Ectodermal cell (in vitro differentiated cells): ENCODE measurements at regions not wholly inside any gene's neighbourhood (a gene's known extent, or its start where the extent isn't known, plus 50 kb on each side); places are given as distances from the start of the nearest gene placed in this dataset.

Source experiments
- H3K27ac ChIP-seq: 2 replicates; pipeline ENCODE4 v1.7.0; 2013; ENCODE audit warnings: mild to moderate bottlenecking, low read depth, low read length; ENCODE audit not compliant: insufficient read depth, poor library complexity, severe bottlenecking
- H3K27me3 ChIP-seq: 2 replicates; pipeline ENCODE4 v1.7.0; 2013; ENCODE audit warnings: mild to moderate bottlenecking, low read length; ENCODE audit not compliant: insufficient read depth, control insufficient read depth, poor library complexity, severe bottlenecking
- H3K36me3 ChIP-seq: one replicate; pipeline ENCODE4 v1.7.0; 2013; ENCODE audit warnings: low read length; ENCODE audit not compliant: control insufficient read depth, insufficient read depth
- H3K4me1 ChIP-seq: one replicate; pipeline ENCODE4 v1.7.0; 2013; ENCODE audit warnings: low read length; ENCODE audit not compliant: control insufficient read depth, insufficient read depth
- H3K4me3 ChIP-seq: 2 replicates; pipeline ENCODE4 v1.7.0; 2013; ENCODE audit warnings: low read depth, low read length, control low read depth; ENCODE audit not compliant: insufficient read depth
- H3K9me3 ChIP-seq: 2 replicates; pipeline ENCODE4 v1.7.0; 2013; ENCODE audit warnings: mild to moderate bottlenecking, low read length, moderate library complexity; ENCODE audit not compliant: control insufficient read depth
- WGBS, 2 experiments: methylation state at CpG; one replicate each; pipeline ENCODE4 v1.1.7; 2013; ENCODE audit warnings: missing lambda C conversion rate in 2 of 2; 5-methylcytosine and 5-hydroxymethylcytosine counted together

DNA sequence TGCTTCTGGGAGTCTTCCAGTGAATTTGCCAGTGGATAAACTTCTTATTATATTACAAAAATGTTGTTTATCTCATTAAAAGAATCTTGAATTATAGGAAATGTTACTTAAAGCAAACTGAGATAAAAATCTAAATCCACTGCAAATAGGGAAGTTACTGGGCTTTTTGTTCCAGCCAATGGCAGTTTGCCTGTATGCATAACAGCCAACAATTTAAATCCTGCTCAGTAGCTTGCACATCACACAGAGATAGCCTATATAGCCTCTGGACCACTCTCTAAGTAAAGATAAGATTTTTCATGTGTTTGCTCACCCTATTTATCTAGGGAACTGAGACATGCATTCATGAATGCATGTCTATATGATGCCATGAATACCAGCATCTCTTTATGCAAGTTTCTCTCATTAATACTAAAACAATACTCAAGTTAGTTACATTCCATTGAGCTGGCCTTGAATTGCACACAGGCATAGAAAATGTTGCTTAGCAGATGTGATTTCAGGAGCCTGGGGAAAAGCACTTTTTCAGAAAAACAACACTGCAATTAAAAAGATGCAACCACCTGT lies 92.1 kb upstream of the GPR149 start:
- Histone ChIP-seq H3K27ac (no peak overlapping the region), H3K36me3 (no peaks in the 10 kb centered on the region), H3K4me3 (no peak overlapping the region), H3K9me3 (no peaks in the 10 kb centered on the region), H3K27me3 (no peaks in the 10 kb centered on the region), H3K4me1 (no peaks in the 10 kb centered on the region)

DNA sequence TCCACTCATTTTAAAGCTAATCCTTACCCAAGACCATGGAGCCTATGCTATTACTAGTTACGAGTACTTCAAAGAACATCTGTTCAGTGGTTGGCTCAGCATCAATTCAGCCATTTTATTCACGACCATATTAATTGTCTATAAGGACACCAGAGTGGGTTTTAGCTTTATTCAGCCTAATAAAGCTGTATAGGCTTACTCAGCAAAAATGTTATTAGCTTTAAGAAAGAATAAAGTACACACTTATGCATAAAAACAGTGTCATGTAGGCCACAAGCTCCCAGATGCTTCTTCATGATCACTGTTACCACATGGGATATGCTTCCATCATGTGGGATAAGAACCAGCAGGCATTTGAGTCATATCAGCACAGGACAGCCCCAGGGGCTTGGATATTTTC lies 87.4 kb upstream of the GPR149 start:
- Histone ChIP-seq H3K9me3 (no peaks in the 10 kb centered on the region), H3K4me1 (no peaks in the 10 kb centered on the region), H3K36me3 (no peaks in the 10 kb centered on the region), H3K4me3 (no peak overlapping the region), H3K27me3 (no peaks in the 10 kb centered on the region), H3K27ac (no peak overlapping the region)
- 68 to 91% methylated on average over 2 of the region's 2 CpGs for WGBS, 2 experiments

DNA sequence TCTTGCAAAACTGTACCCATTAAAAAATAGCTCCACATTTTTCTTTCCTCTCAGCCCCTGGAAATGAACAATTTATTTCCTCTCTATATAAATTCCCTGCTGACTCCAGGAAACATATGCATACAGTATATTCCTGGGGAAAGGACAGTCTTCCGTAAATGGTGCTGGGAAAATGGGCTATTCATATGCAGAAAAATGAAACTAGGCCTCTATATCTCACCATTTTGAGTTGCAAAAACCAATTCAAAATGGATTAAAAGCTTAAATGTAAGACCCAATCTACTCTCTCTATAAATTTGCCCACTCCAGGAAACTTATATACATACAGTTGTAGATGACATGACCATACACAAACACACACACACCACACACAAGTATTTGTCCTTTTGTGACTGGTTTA lies 85.9 kb upstream of the GPR149 start:
- Histone ChIP-seq H3K27me3 (no peaks in the 10 kb centered on the region), H3K4me3 (no peak overlapping the region), H3K27ac (no peak overlapping the region), H3K36me3 (no peaks in the 10 kb centered on the region), H3K9me3 (no peaks in the 10 kb centered on the region), H3K4me1 (no peaks in the 10 kb centered on the region)
- 90 to 100% methylated on average over 1 of the region's 1 CpG for WGBS, 2 experiments

DNA sequence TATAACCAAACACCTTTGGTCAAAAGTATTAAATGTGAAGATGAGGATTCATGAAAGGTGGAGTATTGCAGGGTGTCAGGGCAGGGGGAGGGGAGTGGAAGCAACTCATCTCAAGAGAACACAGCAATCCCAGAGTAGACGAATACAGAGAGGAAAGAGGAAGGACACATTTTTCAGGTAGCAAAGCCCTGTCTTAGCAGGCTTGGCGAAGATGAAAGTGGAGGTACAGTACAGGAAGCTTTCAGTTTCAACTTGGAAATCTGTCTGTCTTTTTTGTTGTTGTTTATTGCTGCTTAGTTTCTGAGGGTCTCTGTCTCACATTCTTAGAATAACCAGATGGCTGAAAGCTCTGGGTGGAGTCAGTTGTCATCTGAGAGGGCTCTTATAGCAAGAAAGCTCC lies 80.8 kb upstream of the GPR149 start:
- no peaks in the 10 kb centered on the region for H3K36me3 ChIP-seq
- H3K9me3 ChIP-seq, result no peaks in the 10 kb centered on the region
- 66 to 67% methylated on average over 2 of the region's 2 CpGs for WGBS, 2 experiments
- H3K4me3 ChIP-seq, result no peak overlapping the region
- H3K4me1 ChIP-seq, result no peaks in the 10 kb centered on the region
- H3K27ac ChIP-seq, result no peak overlapping the region
- no peaks in the 10 kb centered on the region for H3K27me3 ChIP-seq

- Histone ChIP-seq H3K4me1 (no peaks in the 10 kb centered on the region), H3K36me3 (no peaks in the 10 kb centered on the region), H3K9me3 (no peaks in the 10 kb centered on the region), H3K27me3 (no peaks in the 10 kb centered on the region), H3K4me3 (no peak overlapping the region), H3K27ac (no peak overlapping the region)
- WGBS, 2 experiments, result 87 to 100% methylated on average over 2 of the region's 2 CpGs
Measured at GRCh38 chr3:154507727-154508126, 77.7 kb upstream of the GPR149 start.

GRCh38 chr3:154496978-154497377 lies 67.0 kb upstream of the GPR149 start:
- Histone ChIP-seq H3K27ac (no peak overlapping the region), H3K36me3 (no peaks in the 10 kb centered on the region), H3K4me3 (no peak overlapping the region), H3K4me1 (no peaks in the 10 kb centered on the region), H3K9me3 (no peaks in the 10 kb centered on the region), H3K27me3 (no peaks in the 10 kb centered on the region)
- 87 to 89% methylated on average over 2 of the region's 2 CpGs for WGBS, 2 experiments

DNA sequence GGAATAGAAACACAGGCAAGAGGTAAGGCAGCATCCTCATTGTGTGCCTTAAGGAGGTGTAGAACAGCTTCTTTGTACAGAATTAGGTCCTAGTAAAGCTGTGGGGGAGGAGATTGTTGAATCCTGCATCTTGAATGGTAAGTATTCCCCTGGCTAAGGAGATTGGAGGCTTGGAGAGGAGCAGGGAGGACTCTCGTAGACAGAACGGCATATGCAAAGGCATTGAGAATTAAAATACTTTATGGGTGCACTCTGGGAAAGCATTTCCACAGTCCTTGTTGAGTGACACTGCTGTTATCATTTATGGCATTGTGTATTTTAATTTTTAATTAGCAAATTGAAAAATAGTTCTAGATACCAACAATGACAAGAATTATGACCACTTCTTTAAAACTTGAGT lies 66.5 kb upstream of the GPR149 start:
- 93 to 96% methylated on average over 2 of the region's 2 CpGs for WGBS, 2 experiments
- H3K9me3 ChIP-seq, result no peaks in the 10 kb centered on the region
- no peaks in the 10 kb centered on the region for H3K27me3 ChIP-seq
- H3K36me3 ChIP-seq, result no peaks in the 10 kb centered on the region
- no peaks in the 10 kb centered on the region for H3K4me1 ChIP-seq
- H3K4me3 ChIP-seq, result no peak overlapping the region
- H3K27ac ChIP-seq, result no peak overlapping the region

DNA sequence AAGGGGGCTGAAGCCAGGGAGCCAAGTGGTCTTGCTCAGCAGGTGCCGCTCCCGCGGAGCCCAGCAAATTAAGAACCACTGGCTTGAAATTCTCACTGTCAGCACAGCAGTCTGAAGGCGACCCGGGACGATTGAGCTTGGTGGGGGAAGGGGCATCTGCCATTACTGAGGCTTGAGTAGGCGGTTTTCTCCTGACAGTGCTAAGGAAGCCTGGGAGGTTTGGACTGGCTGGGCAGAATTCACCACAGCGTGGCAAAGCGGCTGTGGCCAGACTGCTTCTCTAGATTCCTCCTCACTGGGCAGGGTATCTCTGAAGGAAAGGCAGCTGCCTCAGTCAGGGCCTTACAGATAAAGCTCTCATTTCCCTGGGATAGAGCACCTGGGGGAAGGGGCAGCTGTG lies 57.0 kb upstream of the GPR149 start:
- Histone ChIP-seq H3K4me1 (peaks cover 10% of the 10 kb centered on the region), H3K36me3 (no peaks in the 10 kb centered on the region), H3K4me3 (no peak overlapping the region), H3K9me3 (no peaks in the 10 kb centered on the region), H3K27me3 (no peaks in the 10 kb centered on the region), H3K27ac (no peak overlapping the region)
- 66 to 69% methylated on average over 9 of the region's 9 CpGs for WGBS, 2 experiments

DNA sequence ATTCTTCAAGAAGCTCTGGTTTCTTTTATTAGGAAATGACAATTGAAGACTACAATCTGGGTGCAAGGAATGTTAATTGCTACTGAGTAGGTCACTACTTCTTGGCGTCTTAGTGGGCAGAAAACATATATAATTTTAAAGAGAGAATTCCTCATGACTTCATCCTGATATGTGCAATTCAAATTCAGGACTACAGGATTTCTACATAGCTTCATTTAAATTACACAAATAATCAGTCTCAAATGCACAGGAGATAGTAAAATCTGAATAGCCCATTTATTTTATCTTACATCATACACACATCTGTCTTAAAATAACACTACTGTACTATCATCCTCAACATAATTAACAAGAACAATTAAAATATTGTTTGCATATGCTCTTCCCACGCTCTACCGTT lies 52.5 kb upstream of the GPR149 start:
- H3K4me1 ChIP-seq, result peaks cover 9% of the 10 kb centered on the region
- no peak overlapping the region for H3K27ac ChIP-seq
- no peaks in the 10 kb centered on the region for H3K27me3 ChIP-seq
- no peaks in the 10 kb centered on the region for H3K36me3 ChIP-seq
- H3K9me3 ChIP-seq, result no peaks in the 10 kb centered on the region
- 90% methylated on average over 3 of the region's 3 CpGs for WGBS, 2 experiments
- no peak overlapping the region for H3K4me3 ChIP-seq

- H3K27me3 ChIP-seq, result no peaks in the 10 kb centered on the region
- H3K4me1 ChIP-seq, result no peaks in the 10 kb centered on the region
- no peak overlapping the region for H3K27ac ChIP-seq
- 95 to 96% methylated on average over 4 of the region's 4 CpGs for WGBS, 2 experiments
- no peak overlapping the region for H3K4me3 ChIP-seq
- H3K36me3 ChIP-seq, result no peaks in the 10 kb centered on the region
- no peaks in the 10 kb centered on the region for H3K9me3 ChIP-seq
Measured at GRCh38 chr3:154480033-154480432, 50.0 kb upstream of the GPR149 start.
